PFSK-1 (cell line): ENCODE measurements at regions not wholly inside any gene's neighbourhood (a gene's known extent, or its start where the extent isn't known, plus 50 kb on each side); places are given as distances from the start of the nearest gene placed in this dataset.

Source experiments
- FOXP2 ChIP-seq: optimal IDR thresholded peaks from 2 replicates; pipeline ENCODE3; 2011; ENCODE audit warnings: borderline replicate concordance, control low read depth, inconsistent platforms; ENCODE audit not compliant: insufficient read depth; ENCODE audit errors: extremely low read length, extremely low read depth
- POLR2AphosphoS5 ChIP-seq: IDR thresholded peaks from 2 replicates; pipeline ENCODE4 v1.6.1; 2012; ENCODE audit warnings: low read depth, mild to moderate bottlenecking, control low read depth, low read length, moderate library complexity
- REST ChIP-seq, 2 experiments: IDR thresholded peaks; 2 replicates each; pipeline versions ENCODE4 v1.6.1 to v1.8.0; 2011 to 2012; ENCODE audit warnings: low read depth in 2 of 2, low read length in 2 of 2, control low read depth in 1 of 2, inconsistent platforms in 1 of 2, mild to moderate bottlenecking in 1 of 2, moderate library complexity in 1 of 2; ENCODE audit not compliant: insufficient read depth in 1 of 2
- SIN3A ChIP-seq: IDR thresholded peaks from 2 replicates; pipeline ENCODE4 v1.6.1; 2012; ENCODE audit warnings: mild to moderate bottlenecking, low read length, moderate library complexity, borderline replicate concordance; ENCODE audit not compliant: insufficient read depth
- TAF1 ChIP-seq: IDR thresholded peaks from 2 replicates; pipeline ENCODE4 v1.6.1; 2012; ENCODE audit warnings: low read length, control low read depth, borderline replicate concordance; ENCODE audit not compliant: insufficient read depth

- TF ChIP-seq FOXP2 (no peak), REST (IDR thresholded peaks at IDR 0.05; ENCODE audit: insufficient read depth in 1 of 2, low read depth in 2 of 2, low read length in 2 of 2) (no peak), TAF1 (no peak), POLR2AphosphoS5 (no peak), SIN3A (no peak)
Measured at GRCh38 chr9:706073-706472, 135.4 kb upstream of the DMRT1 start.

- 0 out of 2 replicates have a peak, but pooled peaks have one; percentile 9 for TF ChIP-seq SIN3A
- no peak for TF ChIP-seq REST (IDR thresholded peaks at IDR 0.05; ENCODE audit: insufficient read depth in 1 of 2, low read depth in 2 of 2, low read length in 2 of 2)
- TF ChIP-seq TAF1, result no peak
- TF ChIP-seq POLR2AphosphoS5, result no peak
Measured at GRCh38 chr9:706606-707459, 134.7 kb upstream of the DMRT1 start.

GRCh38 chr9:708182-708550, 133.3 kb upstream of the DMRT1 start:
- TF ChIP-seq POLR2AphosphoS5 (no peak), REST (IDR thresholded peaks at IDR 0.05; ENCODE audit: insufficient read depth in 1 of 2, low read depth in 2 of 2, low read length in 2 of 2) (no peak), SIN3A (no peak), TAF1 (no peak), FOXP2 (no peak)

DNA sequence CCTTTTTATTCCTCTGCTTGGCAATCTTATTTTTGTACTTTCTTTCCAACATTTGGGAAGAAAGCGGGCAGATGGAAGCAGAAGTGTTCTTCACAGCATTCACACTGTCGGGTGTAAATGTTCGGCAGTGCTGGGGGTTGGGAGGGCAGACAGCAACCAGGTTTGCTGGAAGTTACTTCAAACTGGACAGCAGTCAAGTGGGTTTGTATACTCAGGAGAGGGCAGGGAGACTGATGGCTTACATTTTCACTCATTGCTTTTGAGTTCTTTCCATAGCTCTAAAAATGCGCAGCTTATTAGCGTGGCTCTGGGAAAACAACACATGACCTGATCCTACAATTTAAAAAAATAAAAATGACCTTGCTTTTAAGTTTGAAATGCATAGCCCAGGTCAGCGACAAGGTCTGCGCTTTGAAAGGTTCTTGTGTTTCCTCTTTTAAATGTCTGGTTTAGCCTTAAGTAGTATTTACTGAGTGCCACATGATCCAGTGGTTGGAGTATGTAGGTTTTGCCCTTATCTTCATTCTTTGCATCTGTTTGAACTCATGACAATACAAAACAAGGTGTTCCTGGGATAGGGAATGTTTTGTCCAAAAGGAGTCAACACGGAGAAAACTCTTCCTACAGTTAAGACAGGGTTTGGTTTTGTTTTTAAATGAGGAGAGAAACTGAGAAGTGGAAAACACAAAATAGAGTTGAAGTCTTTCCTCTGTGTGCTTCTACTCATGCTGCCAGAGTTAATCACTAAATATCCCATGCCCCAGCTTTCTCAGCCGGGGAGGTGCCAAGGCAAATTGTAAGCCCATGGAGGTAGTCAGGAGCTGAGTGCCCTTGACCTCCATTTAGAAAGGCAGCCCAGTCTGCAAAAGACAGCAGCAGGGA, 132.7 kb upstream of the DMRT1 start:
- TF ChIP-seq REST (IDR thresholded peaks at IDR 0.05; ENCODE audit: insufficient read depth in 1 of 2, low read depth in 2 of 2, low read length in 2 of 2) (no peak), SIN3A (no peak), POLR2AphosphoS5 (no peak), TAF1 (no peak)
